ENCODE measurements at regions not wholly inside any gene's neighbourhood (a gene's known extent, or its start where the extent isn't known, plus 50 kb on each side); places are given as distances from the start of the nearest gene placed in this dataset.

DNA sequence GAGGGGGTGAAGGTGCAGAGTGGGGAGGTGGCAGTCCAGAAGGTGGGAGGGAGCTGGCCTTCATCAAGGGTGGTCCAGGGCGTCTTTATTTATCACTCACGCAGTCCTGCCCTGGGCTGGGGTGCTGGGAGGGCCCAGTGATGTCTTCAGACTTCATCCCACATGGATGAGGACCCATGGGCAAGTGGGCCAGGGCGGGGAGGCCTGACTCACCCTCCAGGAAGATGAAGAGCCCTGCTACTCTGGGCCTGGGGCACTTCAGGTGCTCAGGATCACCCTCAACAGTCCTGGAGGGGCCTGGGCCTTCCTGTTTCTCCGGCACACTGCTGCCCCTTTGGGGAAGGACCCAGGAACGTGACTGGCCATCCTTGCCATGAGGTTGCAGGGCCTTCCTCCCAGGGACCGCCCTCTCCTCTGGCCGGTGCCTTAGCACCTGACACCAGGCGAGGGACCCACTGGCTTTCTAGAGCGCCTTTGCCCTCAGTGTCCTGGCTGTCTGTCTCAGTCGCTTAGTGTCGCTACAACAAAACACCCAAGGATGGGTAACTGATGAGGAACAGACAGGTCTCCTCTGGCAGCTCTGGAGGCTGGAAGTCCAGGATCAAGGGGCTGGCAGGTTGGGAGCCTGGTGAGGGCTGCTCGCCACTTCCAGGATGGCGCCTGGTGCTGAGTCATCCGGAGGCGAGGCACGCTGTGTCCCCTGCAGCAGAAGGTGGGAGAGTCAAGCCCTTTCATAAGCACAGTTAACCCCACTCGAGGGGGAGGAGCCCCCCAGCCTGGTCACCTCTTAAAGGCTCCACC, 57.8 kb upstream of the HS6ST1 start:
- DNase-seq (ENCODE audit: low spot score), result no peak
- no peak overlapping the region for H3K4me3 Mint-ChIP-seq
- intact Hi-C loops (cut with micrococcal nuclease), result no loop called here

DNA sequence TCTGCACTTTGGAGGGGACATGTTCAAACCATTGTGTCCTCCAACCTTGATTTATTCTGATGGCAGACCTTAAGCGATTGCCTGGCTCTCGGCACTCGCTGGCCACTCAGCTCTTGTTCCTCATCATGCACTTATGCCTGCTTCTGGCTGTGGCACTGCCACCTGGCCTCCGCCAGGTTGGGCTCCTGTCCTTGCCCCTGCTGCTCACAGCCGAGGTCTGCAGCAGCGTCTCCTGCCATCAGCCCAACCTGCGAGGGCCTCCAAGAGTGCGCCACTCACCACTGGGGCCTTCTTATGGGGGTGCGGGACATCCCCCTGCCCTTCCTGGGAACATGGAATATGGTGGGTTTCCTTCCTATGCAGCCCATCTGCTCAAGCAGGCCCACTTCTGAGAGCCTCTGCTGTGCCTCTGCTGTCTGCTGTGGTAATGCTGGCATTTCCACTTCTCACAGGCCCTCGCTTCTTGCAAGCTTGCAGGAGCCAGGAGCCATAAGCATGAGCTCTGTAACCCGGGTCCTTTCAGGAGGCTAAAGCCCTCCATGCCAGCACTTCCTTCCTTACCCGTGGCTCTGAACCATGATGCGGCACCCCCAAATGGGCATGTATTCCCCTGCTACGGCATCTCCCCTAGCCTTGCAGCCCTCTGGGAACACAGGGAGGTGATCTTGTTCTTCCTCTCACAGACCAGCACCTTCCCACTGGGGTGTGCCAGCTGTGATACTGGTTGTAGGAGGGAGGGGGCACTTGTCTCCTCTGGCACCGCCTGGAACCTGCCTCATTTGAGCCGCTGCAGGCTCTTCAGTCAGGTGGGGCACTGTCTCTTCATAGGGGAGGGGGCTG, 58.6 kb upstream of the HS6ST1 start:
- H3K9me3 Mint-ChIP-seq, result no peaks in the 10 kb centered on the region
- DNase-seq (ENCODE audit: low spot score), result no peak
- no peaks in the 10 kb centered on the region for H3K36me3 Mint-ChIP-seq (ENCODE audit: low read depth)
- H3K4me1 Mint-ChIP-seq (ENCODE audit: low read depth), result peaks cover 7% of the 10 kb centered on the region
- H3K4me3 Mint-ChIP-seq, result no peak overlapping the region
- intact Hi-C loops (cut with micrococcal nuclease), result no loop called here
- H3K27ac Mint-ChIP-seq, result no peak overlapping the region
- H3K27me3 Mint-ChIP-seq (ENCODE audit: insufficient read depth), result peaks cover 5% of the 10 kb centered on the region

More for the DNA sequence above, 57.8 kb upstream of the HS6ST1 start:
- Mint-ChIP-seq H3K9me3 (no peaks in the 10 kb centered on the region), H3K27ac (no peak overlapping the region), H3K4me1 (ENCODE audit: low read depth) (peaks cover 9% of the 10 kb centered on the region), H3K36me3 (ENCODE audit: low read depth) (no peaks in the 10 kb centered on the region), H3K27me3 (ENCODE audit: insufficient read depth) (peaks cover 5% of the 10 kb centered on the region)

DNA sequence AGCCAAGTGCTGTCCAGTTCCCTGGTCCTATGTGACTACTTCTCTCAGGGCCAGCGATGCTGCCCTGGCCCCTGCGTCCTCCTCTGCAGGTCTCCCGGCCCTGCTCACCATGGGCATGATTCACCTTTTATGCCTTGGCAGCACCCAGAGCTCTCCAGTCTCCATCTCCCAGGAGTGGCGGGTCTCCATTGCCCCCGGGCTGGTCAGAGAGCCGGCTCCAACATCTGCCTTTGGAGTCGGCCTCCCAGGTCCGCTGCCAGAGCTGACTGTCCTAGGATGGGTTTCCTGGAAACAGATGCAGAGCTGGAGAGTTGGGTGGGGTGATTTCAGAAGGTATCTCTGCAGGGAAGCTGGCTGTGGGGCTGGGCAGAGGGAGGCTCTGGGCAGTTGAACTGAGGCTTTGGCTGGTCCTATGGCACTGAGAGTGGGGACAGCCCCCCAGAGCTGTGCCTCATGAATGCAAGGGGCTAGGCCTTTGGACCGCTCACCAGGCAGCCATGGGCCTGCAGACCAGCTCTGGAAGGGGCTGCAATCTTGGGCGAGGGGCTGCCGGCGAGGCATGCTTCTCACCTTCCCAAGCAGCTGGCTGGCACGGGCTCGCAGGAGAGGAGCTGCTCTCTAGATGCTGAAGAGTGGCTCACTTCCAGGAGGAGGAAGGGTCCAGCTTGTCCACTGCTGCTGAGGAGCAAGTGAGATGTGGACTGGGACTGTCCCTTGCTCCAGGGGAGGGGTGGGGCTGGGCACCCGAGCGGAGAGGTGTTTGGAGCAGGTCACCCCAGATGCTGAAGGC, 59.8 kb upstream of the HS6ST1 start:
- DNase-seq (ENCODE audit: low spot score), result no peak
- no peaks in the 10 kb centered on the region for H3K4me1 Mint-ChIP-seq (ENCODE audit: low read depth)
- H3K36me3 Mint-ChIP-seq (ENCODE audit: low read depth), result no peaks in the 10 kb centered on the region
- H3K9me3 Mint-ChIP-seq, result no peaks in the 10 kb centered on the region
- peaks cover 2% of the 10 kb centered on the region for H3K27me3 Mint-ChIP-seq (ENCODE audit: insufficient read depth)
- intact Hi-C loops (cut with micrococcal nuclease), result no loop called here
- H3K4me3 Mint-ChIP-seq, result no peak overlapping the region
- H3K27ac Mint-ChIP-seq, result no peak overlapping the region

GRCh38 chr2:128379021-128380015, 60.6 kb upstream of the HS6ST1 start:
- Mint-ChIP-seq H3K9me3 (no peaks in the 10 kb centered on the region), H3K27ac (no peak overlapping the region), H3K4me3 (no peak overlapping the region), H3K4me1 (ENCODE audit: low read depth) (no peaks in the 10 kb centered on the region), H3K27me3 (ENCODE audit: insufficient read depth) (no peaks in the 10 kb centered on the region), H3K36me3 (ENCODE audit: low read depth) (no peaks in the 10 kb centered on the region)
- intact Hi-C loops (cut with micrococcal nuclease), result no loop called here
- DNase-seq (ENCODE audit: low spot score), result no peak

DNA sequence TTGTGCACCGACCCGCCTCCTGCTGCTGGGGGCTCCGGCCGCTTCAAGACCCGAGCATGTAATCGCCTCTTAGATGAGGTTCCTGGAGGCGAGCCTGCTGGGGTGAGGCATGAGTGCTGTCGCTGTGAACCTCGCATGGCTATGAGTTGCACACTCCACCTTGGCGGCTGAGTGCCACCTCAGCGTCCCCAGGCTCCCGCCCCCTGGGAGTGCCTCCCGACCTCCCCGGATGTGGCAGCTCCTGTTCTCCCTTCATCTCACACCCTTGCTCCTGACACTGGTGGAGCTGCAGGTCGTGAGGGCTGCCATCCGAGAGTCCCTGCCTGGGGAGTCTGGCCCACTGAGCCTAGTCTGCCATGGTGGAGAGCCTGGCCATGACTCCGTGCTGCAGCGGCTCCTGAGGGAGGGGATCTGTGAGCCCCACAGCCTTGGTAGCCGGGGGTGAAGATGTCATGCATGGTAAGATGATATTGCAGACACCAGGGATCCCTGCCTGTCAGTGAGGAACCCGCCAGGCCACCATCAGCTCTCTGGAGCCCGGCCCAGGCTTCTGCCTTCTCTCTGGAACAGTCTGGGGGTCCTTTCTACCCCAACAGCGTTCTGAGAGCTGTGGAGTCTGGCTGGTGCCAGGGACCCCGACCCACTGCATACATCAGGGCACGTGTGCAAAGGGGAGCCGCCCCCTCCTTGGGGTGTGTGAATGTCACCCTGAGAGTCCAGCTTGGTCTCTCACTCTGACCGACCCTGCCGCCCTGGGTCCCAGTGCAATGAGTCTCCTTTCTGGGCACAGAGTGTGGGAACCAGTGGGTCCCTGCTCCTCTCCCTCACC, 61.6 kb upstream of the HS6ST1 start:
- no peaks in the 10 kb centered on the region for H3K27me3 Mint-ChIP-seq (ENCODE audit: insufficient read depth)
- H3K9me3 Mint-ChIP-seq, result no peaks in the 10 kb centered on the region

GRCh38 chr2:128380961-128381938, 62.6 kb upstream of the HS6ST1 start:
- H3K9me3 Mint-ChIP-seq, result no peaks in the 10 kb centered on the region
- intact Hi-C loops (cut with micrococcal nuclease), result no loop called here
- no peaks in the 10 kb centered on the region for H3K27me3 Mint-ChIP-seq (ENCODE audit: insufficient read depth)
- H3K27ac Mint-ChIP-seq, result no peak overlapping the region
- DNase-seq (ENCODE audit: low spot score), result no peak
- no peaks in the 10 kb centered on the region for H3K4me1 Mint-ChIP-seq (ENCODE audit: low read depth)
- H3K36me3 Mint-ChIP-seq (ENCODE audit: low read depth), result no peaks in the 10 kb centered on the region
- H3K4me3 Mint-ChIP-seq, result no peak overlapping the region

More for the DNA sequence above, 61.6 kb upstream of the HS6ST1 start:
- H3K27ac Mint-ChIP-seq, result no peak overlapping the region
- H3K4me3 Mint-ChIP-seq, result no peak overlapping the region
- H3K4me1 Mint-ChIP-seq (ENCODE audit: low read depth), result no peaks in the 10 kb centered on the region
- intact Hi-C loops (cut with micrococcal nuclease), result no loop called here
- no peaks in the 10 kb centered on the region for H3K36me3 Mint-ChIP-seq (ENCODE audit: low read depth)
- no peak for DNase-seq (ENCODE audit: low spot score)

- Mint-ChIP-seq H3K36me3 (ENCODE audit: low read depth) (no peaks in the 10 kb centered on the region), H3K4me1 (ENCODE audit: low read depth) (no peaks in the 10 kb centered on the region), H3K9me3 (no peaks in the 10 kb centered on the region), H3K27me3 (ENCODE audit: insufficient read depth) (peaks cover 2% of the 10 kb centered on the region), H3K4me3 (no peak overlapping the region), H3K27ac (no peak overlapping the region)
- intact Hi-C loops (cut with micrococcal nuclease), result no loop called here
- DNase-seq (ENCODE audit: low spot score), result no peak
These were observed 65.8 kb upstream of the HS6ST1 start for GRCh38 chr2:128384446-128384845.

GRCh38 chr2:128384956-128385355, 66.3 kb upstream of the HS6ST1 start:
- Mint-ChIP-seq H3K9me3 (no peaks in the 10 kb centered on the region), H3K27me3 (ENCODE audit: insufficient read depth) (peaks cover 2% of the 10 kb centered on the region), H3K4me3 (no peak overlapping the region), H3K4me1 (ENCODE audit: low read depth) (no peaks in the 10 kb centered on the region), H3K36me3 (ENCODE audit: low read depth) (no peaks in the 10 kb centered on the region), H3K27ac (no peak overlapping the region)
- intact Hi-C loops (cut with micrococcal nuclease), result no loop called here
- no peak for DNase-seq (ENCODE audit: low spot score)

DNA sequence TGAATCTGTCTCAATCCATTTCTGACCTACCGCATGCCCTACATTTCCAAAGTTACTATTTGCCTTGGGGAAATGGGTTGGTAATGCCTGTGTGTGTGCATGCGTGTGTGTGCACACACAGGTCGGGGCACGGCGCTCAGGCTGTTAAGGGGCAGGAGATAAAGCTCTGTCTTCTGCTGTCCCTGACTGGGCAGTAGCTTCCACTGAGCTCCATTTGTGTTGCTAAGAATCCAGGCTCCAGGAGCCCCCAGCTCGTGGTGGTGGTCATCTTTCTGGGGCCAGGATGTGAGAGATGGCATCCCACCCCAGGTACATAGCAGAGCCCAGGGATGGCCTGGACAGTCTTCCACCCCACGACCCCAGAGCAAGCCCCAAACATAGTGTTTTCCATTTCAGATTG, 66.7 kb upstream of the HS6ST1 start:
- Mint-ChIP-seq H3K36me3 (ENCODE audit: low read depth) (no peaks in the 10 kb centered on the region), H3K27ac (no peak overlapping the region), H3K27me3 (ENCODE audit: insufficient read depth) (peaks cover 2% of the 10 kb centered on the region), H3K4me1 (ENCODE audit: low read depth) (no peaks in the 10 kb centered on the region), H3K9me3 (no peaks in the 10 kb centered on the region), H3K4me3 (no peak overlapping the region)
- no peak for DNase-seq (ENCODE audit: low spot score)
- intact Hi-C loops (cut with micrococcal nuclease), result no loop called here

DNA sequence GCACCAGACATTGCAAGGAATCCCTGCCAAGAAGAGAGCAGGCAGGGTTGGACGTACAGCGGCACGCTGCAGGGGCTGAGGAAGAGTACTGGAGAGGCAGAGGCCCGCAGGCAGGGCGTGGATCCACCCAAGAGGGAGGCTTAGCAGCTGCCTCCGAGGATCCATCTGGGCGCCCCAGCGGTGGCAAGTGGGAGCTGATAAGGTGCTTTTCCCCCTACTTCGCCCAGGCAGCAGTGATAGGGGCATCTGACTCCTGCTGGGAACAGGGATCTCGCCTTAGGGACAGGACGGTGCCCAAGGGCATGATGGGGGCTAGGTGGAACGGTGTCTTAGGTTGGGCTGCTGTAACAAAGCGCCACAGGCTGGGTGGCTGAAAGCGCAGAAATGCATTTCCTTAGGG, 67.4 kb upstream of the HS6ST1 start:
- intact Hi-C loops (cut with micrococcal nuclease), result no loop called here
- H3K9me3 Mint-ChIP-seq, result no peaks in the 10 kb centered on the region
- no peaks in the 10 kb centered on the region for H3K4me1 Mint-ChIP-seq (ENCODE audit: low read depth)
- peaks cover 2% of the 10 kb centered on the region for H3K27me3 Mint-ChIP-seq (ENCODE audit: insufficient read depth)
- H3K27ac Mint-ChIP-seq, result no peak overlapping the region
- H3K36me3 Mint-ChIP-seq (ENCODE audit: low read depth), result no peaks in the 10 kb centered on the region
- H3K4me3 Mint-ChIP-seq, result no peak overlapping the region
- DNase-seq (ENCODE audit: low spot score), result no peak

Measured in activated T-helper 1 cell treated with anti-CD3 and anti-CD28 coated beads, Interleukin-12 subunit alpha, Interleukin-12 subunit beta, Interleukin-2, Interleukin-4 antibody, amounts not matched to agents 30 ng/mL and 10 ng/mL and 1 ng/mL, durations not matched to agents 14 hours and 24 hours and 36 hours (primary cell).